PC-9 (cell line): ENCODE measurements at regions not wholly inside any gene's neighbourhood (a gene's known extent, or its start where the extent isn't known, plus 50 kb on each side); places are given as distances from the start of the nearest gene placed in this dataset.

Source experiments
- EZH2 ChIP-seq: fragments of 200-600 bp; sonication (generic); IDR thresholded peaks from 2 replicates; pipeline ENCODE4 v1.8.0; 2017; ENCODE audit warnings: antibody characterized with exemption, low read depth
- TF ChIP-seq, protein P1 (sequence below): fragments of 200-600 bp; sonication (generic); conservative IDR thresholded peaks from 2 replicates; pipeline ENCODE4 v1.6.1; 2017; ENCODE audit warnings: mixed run types, antibody characterized with exemption, mild to moderate bottlenecking, moderate library complexity

DNA sequence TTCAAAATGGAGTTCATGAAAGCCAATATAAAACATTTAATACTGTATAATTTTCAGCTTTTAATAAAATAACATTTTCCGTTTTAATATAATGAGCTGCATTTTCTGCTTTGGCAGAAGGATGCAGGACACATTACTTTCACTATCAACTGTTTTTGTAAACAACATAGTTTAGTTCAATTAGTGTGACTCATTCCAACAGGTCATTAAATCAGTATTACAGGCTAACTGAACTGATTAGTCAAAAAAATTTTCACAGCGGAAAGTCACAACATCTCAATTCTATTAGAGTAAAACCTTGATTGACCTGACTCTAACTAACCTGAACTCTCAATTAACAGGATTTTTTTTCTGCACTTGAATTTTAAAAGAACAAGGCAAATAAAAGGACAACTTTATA, 151.2 kb upstream of the AMOT start:
- TF ChIP-seq, protein P1, sequence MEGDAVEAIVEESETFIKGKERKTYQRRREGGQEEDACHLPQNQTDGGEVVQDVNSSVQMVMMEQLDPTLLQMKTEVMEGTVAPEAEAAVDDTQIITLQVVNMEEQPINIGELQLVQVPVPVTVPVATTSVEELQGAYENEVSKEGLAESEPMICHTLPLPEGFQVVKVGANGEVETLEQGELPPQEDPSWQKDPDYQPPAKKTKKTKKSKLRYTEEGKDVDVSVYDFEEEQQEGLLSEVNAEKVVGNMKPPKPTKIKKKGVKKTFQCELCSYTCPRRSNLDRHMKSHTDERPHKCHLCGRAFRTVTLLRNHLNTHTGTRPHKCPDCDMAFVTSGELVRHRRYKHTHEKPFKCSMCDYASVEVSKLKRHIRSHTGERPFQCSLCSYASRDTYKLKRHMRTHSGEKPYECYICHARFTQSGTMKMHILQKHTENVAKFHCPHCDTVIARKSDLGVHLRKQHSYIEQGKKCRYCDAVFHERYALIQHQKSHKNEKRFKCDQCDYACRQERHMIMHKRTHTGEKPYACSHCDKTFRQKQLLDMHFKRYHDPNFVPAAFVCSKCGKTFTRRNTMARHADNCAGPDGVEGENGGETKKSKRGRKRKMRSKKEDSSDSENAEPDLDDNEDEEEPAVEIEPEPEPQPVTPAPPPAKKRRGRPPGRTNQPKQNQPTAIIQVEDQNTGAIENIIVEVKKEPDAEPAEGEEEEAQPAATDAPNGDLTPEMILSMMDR: no peak
- TF ChIP-seq EZH2: no peak
